HPDE6-E6E7 (cell line): ENCODE measurements at regions not wholly inside any gene's neighbourhood (a gene's known extent, or its start where the extent isn't known, plus 50 kb on each side); places are given as distances from the start of the nearest gene placed in this dataset.
A peak's percentile ranks its signal among the peaks of the same experiment; 100 is the strongest.

ENCODE experiments used
- DNase-seq: peaks from one replicate; pipeline ENCODE4 v3.0.0; 2011; ENCODE audit warnings: missing footprints; ENCODE audit errors: extremely low spot score

DNA sequence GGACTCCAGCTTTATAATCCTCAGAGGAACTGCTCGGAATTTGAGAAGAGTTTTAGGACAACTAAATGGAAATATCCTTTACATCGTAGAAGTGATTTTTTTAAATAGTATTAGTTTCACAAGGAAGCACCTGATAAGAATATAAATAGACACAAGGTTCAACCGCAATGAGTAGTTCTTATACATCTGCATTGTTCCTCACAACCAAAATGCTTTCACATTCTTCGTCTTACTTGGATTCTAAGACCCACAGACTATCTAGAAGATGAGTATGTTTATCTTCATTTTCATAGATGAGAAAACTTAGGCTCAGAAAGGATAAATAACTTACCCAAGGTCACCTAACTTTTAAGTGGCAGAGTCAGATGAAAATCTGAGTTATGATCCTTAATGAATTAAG lies 469.0 kb downstream of the GALC start:
- DNase-seq = no peak

DNA sequence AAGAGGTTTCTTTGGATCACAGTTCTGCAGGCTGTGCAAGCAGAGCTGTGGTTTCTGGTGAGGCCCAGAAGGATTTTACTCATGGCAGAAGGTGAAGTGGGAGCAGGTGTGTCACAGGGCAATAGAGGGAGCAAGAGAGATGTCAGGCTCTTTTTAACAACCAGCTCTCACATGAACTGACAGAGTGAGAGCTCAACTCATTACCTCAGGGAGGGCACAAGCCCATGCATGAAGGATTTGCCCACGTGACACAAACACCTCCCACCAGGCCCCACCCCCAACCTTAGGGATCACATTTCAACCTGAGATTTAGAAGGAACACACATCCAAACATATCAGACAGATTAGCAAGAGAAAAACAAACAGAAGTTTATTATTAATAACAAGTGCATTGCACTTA lies 470.4 kb downstream of the GALC start:
- DNase-seq = no peak

DNA sequence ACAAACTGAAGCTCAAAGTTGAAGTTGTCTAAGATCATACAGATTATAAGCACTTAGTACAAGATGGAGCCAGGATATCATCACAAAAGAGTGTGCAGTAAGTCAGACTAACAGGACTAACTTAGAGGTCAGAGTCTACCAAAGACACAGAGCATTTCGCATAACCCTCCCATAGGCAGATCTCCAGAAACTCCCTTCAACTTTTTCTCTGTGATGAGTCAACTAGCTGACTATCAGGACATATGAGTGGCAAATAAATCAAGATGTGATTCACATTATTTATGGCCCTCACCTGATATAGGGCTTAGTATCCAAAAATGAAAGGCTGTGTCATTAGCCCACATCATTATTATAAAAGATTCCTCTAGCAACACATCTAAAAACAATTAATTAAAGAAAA lies 484.6 kb downstream of the GALC start:
- peak; percentile 13 for DNase-seq

DNA sequence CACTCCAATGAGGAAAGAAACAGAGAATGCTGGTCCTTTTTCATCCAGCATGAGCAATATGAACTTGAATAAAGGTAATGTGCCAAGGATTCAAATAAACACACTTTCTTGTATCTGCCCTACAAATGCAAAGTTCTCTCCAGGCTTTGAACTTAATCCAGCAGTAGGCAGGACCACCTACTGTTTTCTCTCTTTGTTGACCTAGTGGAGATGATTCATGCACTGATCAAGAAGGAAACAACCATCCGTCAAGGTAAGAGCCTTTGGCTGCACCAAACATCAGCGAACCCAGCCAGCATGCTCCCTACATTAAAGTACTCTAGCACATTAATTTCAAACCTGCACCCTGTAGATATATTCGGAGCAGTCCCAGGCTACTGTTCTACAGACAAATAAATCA lies 489.3 kb downstream of the GALC start:
- no peak for DNase-seq

DNA sequence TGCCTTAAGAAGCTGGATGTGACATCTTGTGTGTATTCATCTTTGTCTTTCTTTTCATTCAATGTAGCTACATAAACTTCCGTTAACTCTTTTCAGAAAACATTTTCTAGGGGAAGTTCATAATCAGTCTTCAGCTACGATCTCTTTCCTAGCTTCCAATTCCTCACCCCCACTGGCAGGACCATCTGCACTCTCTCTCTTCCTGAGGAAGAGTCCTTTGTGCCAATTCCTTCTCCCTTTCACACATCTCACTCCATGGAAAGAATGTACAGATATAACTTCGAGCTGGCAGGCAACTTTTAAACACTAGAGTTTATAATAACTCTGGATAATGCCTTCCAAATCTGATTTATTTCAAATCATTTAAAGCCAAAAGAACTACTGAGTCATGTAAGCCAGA lies 495.7 kb downstream of the GALC start:
- no peak for DNase-seq

DNA sequence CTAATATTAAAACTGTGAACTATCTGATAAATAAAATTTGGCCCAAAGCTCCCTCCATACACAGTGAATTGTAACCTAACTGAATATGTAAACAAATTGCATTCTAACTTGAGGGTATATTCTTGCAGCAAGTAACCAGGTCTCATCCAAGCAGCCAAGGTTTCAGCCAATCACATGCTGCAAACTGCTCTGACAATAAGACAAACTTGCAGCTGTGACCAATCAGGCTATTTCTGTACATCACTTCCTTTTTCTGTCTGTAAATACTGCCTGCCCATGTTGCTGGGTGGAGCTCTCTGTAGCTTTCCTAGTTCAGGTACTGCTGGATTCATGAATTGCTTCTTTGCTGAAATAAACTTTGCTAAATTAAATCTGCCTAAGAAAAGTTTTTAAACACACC lies 499.0 kb downstream of the GALC start:
- no peak for DNase-seq

DNA sequence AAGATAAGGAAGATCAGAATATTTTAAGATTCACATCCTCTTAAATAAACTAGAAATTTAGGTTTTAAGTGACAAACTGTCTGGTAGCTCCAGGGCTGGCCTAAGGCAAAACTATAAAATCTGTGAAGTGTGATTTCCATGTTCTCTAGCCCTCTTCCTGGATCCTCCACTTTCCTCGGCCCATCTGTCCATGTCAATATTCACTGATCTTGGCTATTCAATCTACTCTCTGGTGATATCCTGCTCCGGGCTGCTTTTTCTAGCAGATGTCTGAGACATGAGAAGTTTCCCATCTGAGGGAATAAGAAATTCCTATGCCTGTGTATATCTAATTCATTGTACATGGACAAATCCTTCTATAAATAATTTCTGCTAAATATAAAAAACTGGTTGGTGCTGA lies 500.4 kb downstream of the GALC start:
- DNase-seq = no peak

DNA sequence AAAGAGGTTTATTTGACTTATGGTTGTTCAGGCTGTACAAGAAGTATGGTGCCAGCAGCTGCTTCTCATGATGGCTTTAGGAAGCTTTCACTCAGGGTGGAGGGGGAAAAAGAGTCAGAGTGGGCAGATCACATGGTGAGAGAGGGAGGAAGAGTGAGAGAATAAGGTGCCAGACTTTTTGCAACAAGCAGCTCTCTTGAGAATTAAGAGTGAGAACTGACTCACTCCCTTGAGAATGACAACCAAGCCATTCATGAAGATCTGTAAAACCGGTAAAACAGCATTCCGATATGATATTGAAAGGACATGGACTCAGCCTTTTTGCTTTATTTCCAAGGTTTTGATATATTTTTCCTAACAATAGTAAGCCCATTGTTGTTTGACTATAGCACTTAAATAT lies 501.2 kb downstream of the GALC start:
- DNase-seq = peak; percentile 63

DNA sequence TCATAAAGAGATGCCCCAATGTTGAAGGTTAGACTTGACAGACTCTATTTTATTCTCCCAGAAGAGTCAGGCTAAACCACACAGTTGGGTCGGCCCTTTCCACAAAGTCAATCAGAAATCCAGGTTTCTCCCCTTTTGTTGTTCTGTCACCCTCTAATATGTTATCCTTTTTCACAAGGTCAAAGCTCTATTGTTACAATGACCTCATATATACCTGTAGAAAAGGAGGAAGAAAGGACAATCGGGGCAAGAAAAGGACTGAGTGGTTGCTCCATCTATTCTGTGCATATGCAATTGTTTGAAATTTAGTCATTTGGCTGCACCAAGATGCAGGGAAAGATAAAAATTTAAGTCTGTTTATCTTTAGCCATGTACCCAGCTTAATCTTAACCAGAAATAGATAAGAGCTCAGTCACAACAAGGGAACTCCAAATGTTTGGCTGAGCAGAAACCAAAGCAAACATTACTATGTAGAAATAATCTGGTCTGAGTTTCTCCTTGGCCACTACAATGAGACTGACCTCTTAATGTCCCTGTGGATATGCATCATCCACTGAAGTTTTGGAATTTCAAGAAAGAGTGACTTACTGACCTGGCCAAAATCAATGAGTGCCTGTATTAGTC lies 503.7 kb downstream of the GALC start:
- DNase-seq = no peak

DNA sequence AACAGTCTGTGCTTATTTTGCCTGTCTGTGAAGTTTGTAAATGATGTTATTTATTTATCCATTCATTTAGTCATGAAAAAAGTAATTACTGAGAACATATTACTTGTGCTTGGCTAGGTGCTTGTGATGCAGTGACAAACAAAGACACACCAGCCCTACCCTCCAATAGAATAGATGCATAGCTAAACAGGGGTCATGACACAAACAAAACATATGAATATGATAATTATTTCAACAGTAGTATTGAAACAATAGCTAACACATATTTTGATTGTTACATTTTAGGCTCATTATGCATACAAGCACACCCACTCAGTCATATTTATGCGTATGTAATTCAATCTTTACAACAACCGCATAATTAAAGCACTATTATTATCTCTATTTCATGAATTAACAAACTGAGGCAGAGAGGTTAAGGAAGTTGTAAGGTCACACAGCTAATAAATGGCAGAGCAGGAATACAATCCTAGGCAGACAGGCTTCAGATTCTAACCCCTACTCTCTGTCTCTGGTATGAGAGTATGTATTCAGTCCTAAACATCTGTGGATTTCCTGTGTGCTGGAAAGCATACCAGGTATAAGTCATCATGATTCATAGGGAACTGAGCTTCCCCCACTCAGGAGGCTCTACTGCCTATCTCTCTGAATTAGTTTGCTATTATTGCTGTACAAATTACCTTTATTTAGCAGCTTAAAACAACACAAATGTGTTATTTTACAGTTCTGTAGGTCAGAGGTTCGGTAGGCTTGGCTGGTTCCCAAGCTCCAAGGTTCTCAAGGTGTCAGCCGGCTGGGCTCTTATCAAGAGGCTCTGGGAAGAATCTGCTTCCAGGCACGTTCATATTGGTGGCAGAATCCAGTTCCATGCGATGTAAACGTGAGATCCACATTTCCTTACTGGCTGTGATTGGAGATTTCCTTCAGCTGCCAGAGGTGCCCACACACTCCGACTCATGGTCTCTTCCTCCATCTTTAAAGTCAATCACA lies 509.4 kb downstream of the GALC start:
- peak; percentile 94 for DNase-seq

DNA sequence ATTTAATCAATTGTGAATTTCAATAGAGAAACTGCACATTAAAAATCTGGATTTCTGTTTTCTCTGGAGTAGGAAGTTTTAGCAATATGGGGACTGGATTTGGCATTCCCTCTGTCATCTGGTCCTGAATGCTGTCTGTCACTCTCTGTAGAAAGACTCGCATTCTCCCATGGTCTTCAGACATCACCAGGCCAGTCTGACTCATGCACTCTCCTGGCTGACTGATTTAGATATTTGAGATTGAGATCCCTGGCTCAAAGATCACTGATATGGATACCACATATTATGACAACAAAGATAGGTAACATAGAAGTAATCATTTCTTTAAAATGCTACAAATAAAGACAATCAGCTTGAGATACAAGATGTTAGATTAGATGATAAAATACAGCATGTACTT lies 524.5 kb downstream of the GALC start:
- no peak for DNase-seq

DNA sequence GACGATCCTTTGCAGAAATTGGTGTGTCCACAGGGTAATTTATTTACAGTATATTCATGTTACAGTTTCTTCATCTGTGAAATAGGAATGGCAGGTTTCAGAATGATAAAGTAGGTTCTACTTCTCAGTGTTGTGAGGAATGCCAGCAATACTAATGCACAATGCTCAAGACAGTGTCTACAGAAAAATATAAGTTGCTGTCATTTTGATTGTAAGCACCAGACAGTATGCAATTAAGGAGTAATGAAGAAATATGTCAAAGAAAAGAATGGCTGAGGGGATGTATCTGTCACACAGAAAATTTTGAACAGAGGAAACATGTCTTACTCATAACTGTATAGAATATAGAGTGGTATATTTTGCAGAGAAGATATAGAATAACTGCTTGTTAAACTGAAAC lies 525.4 kb downstream of the GALC start:
- DNase-seq = no peak

DNA sequence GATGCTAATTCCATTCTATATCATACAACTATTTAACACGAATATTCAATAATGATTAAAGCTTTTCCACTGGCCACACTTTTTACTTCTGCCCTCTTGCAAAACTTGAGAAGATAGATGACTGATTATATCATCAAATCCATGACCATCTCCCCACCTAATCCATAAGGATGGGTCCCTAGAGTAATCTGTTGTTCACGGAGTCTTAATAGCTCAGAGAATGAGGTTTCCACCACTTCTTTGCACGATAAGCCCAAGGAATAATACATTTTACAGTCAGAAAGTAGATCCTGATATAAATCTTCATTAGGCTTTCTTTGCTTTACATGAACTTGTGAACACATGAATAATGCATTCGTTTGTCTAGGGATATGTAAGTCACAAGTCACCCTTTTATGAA lies 527.2 kb downstream of the GALC start:
- no peak for DNase-seq

DNA sequence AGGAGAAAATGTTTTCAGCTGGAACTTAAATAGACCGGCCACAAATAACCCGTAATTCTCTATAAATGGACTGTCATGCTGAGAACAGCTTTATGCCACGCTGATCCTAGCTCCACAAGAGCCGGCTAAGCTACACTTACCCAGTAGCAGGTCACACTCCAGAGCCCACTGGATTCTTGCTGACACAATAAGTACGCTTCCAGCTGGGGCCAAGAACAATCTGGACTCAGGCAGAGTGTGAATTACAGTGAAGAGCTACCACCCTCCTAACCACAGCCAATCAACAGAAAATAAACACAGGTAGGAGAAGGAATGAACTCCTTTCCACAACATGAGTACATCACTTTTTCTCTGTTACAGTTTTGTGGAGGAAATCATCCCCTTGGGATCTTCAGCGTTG lies 531.3 kb downstream of the GALC start:
- no peak for DNase-seq

DNA sequence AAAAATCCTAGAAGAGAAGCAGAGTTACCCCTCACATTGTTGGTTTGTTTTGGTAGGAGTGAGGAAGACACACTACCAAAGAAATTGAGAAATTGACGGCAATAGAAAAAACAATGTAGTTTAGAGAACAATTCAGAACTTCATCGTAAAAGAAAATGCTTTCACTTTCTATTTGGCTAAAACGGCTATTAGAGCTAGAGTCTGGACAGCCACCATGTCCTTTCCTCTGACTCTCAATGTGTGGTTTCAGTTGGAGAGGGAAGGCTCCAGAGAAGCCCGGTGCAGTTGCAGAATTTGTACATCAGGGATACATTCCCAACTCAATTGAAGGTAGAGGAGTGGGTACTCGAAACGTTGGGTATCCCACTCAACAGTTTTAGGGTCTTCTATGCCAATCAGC lies 535.3 kb downstream of the GALC start:
- no peak for DNase-seq

DNA sequence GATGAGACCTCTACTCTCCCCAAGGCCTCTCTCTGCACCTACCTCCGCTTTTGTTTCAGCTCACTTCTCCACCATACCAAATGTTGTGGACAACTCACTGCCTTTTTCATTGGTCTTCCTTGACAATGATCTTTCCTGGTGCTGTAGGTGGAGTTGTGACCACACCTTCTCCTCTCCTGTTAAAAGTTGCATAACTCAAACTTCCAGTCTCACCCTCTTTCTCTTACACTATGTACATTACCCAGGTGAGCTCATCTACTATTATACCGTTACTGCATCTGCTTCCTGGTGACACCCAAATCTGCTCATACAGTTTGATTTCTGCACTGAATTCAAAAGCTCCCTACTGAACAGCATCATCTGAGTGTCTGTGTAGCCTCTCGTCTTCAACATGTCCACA lies 542.8 kb downstream of the GALC start:
- DNase-seq = no peak

DNA sequence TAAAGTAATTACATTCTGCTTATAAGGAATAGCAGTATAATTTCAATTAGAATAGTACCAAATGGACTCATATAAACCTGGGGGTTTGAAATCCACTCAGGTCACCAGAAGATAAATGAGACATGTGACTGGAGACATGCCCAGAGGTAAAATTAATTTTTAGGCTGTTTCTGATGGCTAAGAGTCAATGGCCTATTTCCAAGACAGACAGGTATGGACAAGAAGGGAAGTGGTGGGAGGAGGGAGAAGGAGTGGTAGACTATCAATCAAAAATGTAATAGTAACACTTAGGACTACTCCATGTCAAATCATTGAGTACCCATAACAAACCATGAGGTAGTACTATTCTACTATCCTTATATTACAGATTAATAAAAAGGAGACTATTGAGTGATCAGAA lies 544.0 kb downstream of the GALC start:
- no peak for DNase-seq

DNA sequence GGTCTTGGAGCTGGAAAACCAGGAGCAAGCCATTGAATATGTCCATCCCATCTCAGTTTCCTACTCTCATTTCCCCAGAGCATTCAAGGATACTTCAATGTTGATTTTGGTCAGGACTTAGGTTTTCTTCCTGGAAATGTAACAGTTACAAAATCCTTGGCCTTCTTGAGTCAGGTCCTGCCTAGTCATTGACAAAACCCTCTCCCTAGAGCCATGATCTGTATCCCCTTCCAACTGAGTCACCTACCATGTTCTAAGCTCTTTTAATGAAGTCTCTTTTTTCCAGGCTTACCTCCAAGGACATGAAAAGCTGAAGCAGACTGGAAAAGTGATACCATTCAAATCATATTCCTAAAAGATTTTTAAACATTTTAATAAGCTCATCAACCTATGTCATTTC lies 549.2 kb downstream of the GALC start:
- no peak for DNase-seq

DNA sequence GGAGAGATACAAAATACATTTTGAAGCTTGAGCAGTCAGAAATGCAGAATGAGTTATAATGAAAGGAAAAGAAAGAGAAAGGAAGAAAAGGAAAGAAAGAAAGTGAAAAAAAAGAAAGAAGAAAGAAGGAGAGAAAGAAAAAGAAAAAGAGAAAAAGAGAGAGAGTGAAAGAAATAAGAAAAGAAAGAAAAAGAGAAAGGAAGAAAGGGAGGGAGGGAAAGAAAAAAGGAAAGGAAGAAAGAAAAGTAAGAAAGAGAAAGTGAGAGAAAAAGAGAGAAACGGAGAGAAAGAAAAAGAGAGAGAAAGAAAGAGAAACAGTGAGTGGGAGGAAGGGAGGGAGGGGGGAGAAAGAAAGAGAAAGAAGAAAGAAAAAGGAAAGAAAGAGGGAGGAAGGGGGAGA lies 549.9 kb downstream of the GALC start:
- DNase-seq = no peak

DNA sequence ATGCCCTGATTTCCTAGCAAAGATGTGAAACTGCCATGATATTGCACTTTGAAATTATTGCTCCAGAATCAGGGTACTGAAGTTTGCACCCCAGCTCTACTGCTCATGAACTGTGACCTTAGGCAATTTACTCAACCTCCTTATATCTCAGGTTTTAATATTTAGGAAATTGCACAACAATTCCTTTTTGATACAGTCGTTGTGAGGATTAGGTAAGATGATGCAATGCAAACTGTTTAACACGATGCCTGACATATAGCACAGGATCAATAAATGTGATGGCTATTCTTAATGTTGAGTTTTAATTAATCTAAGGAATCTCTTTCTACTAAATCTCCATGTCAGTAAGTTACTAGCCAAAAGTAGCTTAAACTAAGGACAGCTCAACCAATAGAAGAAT lies 555.8 kb downstream of the GALC start:
- no peak for DNase-seq

DNA sequence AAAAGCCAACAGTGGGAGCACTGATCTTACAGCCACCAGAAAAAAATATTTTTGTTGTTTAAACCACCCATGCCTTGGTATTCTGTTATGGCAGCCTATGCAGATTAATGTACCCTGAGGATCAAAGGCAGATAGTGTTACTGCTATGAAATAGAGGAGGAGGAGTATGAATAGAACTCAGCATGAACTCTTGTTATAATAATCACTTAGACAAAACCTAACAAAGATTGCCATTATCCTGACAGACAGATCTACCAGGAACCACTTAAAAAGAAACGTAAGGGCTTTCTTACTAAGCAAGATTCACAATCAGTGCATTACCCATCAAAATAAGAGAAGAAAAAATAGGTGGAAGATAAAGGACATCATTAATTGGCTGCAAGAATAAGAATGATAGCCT lies 558.3 kb downstream of the GALC start:
- DNase-seq = no peak

DNA sequence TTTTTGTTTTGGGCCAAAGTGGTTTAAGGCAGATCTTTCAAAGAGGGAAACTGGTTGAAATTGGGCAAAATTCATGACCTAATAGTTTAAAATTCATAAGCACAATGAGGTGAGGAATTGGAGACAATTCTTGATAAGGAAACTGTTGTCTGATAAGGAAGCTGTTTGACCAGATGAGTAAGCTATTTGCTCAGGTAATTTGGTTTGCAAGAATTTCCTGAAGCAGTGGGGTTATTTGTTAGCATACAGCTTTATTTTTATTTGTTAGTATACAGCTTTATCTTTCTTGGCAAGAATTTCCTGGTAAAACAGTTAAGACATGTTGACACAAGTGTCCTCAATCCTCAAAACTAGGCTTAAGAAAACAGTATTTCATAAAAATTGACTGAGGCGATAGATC lies 559.0 kb downstream of the GALC start:
- no peak for DNase-seq

DNA sequence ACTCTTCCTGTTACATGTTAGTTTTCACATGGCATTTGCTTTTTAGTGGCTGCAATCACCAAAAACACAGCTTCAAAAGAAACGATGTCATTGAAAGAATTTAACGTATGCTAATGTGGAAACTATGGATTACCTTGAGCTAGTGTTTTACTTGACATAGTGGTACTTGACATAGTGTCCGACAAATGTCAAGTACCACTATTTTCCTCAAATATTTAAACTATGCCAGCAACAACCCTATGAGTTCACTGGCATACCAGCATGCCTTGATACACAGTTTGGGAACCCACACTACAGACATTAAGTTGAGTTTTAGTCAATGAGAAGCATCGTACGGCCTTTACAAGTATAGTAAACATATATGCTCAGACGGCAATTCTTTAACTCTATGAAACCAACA lies 560.3 kb downstream of the GALC start:
- no peak for DNase-seq
